IMR-90 (cell line): ENCODE measurements at regions not wholly inside any gene's neighbourhood (a gene's known extent, or its start where the extent isn't known, plus 50 kb on each side); places are given as distances from the start of the nearest gene placed in this dataset.

Experiments used
- BHLHE40 ChIP-seq: fragments of 150-350 bp; IDR thresholded peaks from 2 replicates; pipeline ENCODE4 v1.6.1; 2016; ENCODE audit warnings: mild to moderate bottlenecking, low read depth, low read length
- CEBPB ChIP-seq: IDR thresholded peaks from 2 replicates; pipeline ENCODE4 v1.6.1; 2012; ENCODE audit warnings: low read depth, low read length, improper control_type of control experiment
- CHD1 ChIP-seq: IDR thresholded peaks from 2 replicates; pipeline ENCODE4 v1.6.1; 2012; ENCODE audit warnings: low read depth, low read length, improper control_type of control experiment
- CTCF ChIP-seq: conservative IDR thresholded peaks from 2 replicates; pipeline ENCODE4 v1.5.1; 2012; ENCODE audit warnings: mild to moderate bottlenecking, low read depth, low read length, improper control_type of control experiment
- ELK1 ChIP-seq: fragments of 150-350 bp; IDR thresholded peaks from 2 replicates; pipeline ENCODE4 v1.6.1; 2016; ENCODE audit warnings: low read depth, mild to moderate bottlenecking, low read length, moderate library complexity, borderline replicate concordance
- FOS ChIP-seq: fragments of 150-350 bp; IDR thresholded peaks from 2 replicates; pipeline ENCODE4 v1.6.1; 2016; ENCODE audit warnings: low read depth, low read length
- MAFK ChIP-seq: IDR thresholded peaks from 2 replicates; pipeline ENCODE4 v1.6.1; 2012; ENCODE audit warnings: low read depth, low read length, improper control_type of control experiment
- MXI1 ChIP-seq: IDR thresholded peaks from 2 replicates; pipeline ENCODE4 v1.6.1; 2012; ENCODE audit warnings: low read depth, mild to moderate bottlenecking, low read length, moderate library complexity, borderline replicate concordance
- NFE2L2 ChIP-seq: fragments of 150-350 bp; IDR thresholded peaks from 2 replicates; pipeline ENCODE4 v1.6.1; 2016; ENCODE audit warnings: low read depth, mild to moderate bottlenecking, low read length
- POLR2A ChIP-seq: IDR thresholded peaks from 2 replicates; pipeline ENCODE4 v1.6.1; 2012; ENCODE audit warnings: mild to moderate bottlenecking, low read depth, low read length
- RAD21 ChIP-seq: IDR thresholded peaks from 2 replicates; pipeline ENCODE4 v1.6.1; 2012; ENCODE audit warnings: low read length, improper control_type of control experiment
- RCOR1 ChIP-seq: IDR thresholded peaks from 2 replicates; pipeline ENCODE4 v1.6.1; 2012; ENCODE audit warnings: mild to moderate bottlenecking, low read length, improper control_type of control experiment; ENCODE audit not compliant: insufficient replicate concordance
- SMC3 ChIP-seq: fragments of 150-350 bp; IDR thresholded peaks from 2 replicates; pipeline ENCODE4 v1.6.1; 2016; ENCODE audit warnings: low read depth, mild to moderate bottlenecking, antibody characterized with exemption, low read length, moderate library complexity
- USF2 ChIP-seq: fragments of 150-350 bp; IDR thresholded peaks from 2 replicates; pipeline ENCODE4 v1.6.1; 2017; ENCODE audit warnings: mild to moderate bottlenecking, antibody characterized with exemption, low read length, low read depth

GRCh38 chr21:41598561-41599431 lies 90.8 kb upstream of the TMPRSS2 start:
- TF ChIP-seq CTCF (no peak), FOS (no peak), RAD21 (no peak), CHD1 (no peak), POLR2A (no peak), USF2 (no peak), RCOR1 (no peak), SMC3 (no peak), ELK1 (no peak), BHLHE40 (no peak), MXI1 (no peak), CEBPB (no peak), NFE2L2 (no peak), MAFK (no peak)
